Peyer's patch (tissue), 4 donors: ENCODE measurements at regions not wholly inside any gene's neighbourhood (a gene's known extent, or its start where the extent isn't known, plus 50 kb on each side); places are given as distances from the start of the nearest gene placed in this dataset.

Experiments
- POLR2A ChIP-seq, 2 donors: fragments of 450-650 bp; IDR thresholded peaks; one replicate each; pipeline ENCODE4 v1.5.1; 2017; ENCODE audit warnings: antibody characterized with exemption in 2 of 2, mild to moderate bottlenecking in 2 of 2, moderate library complexity in 2 of 2
- TF ChIP-seq, protein P1 (sequence below), 6 experiments: fragments of 450-650 bp in 4 of 6; fragments of 200-600 bp in 2 of 6; sonication (generic) in 1 of 6; IDR thresholded peaks; one replicate each; pipeline ENCODE4 v1.5.1; 2017 to 2019; ENCODE audit warnings: antibody characterized with exemption in 6 of 6, mild to moderate bottlenecking in 3 of 6, moderate library complexity in 1 of 6

DNA sequence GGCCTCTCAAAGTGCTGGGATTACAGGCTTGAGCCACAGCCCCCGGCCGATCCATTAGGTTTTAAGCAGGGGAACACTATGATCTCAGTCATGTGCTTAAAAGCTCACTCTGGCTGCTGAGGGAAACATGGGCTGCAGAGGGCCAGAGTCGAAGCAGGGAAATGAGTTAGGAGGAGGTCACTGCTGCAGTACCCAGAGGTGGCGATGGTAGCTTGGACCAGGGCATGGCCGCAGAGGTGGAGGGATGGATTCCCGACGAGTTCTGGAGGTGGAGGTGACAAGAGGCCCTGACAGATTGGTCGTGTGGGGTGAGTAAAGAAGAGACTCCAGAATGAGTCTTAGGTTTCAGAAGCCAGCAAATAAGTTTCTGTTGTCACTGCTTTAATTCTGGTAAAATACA lies 54.4 kb upstream of the INCENP start:
- no peak for TF ChIP-seq POLR2A (IDR thresholded peaks at IDR 0.05)
- TF ChIP-seq, protein P1, sequence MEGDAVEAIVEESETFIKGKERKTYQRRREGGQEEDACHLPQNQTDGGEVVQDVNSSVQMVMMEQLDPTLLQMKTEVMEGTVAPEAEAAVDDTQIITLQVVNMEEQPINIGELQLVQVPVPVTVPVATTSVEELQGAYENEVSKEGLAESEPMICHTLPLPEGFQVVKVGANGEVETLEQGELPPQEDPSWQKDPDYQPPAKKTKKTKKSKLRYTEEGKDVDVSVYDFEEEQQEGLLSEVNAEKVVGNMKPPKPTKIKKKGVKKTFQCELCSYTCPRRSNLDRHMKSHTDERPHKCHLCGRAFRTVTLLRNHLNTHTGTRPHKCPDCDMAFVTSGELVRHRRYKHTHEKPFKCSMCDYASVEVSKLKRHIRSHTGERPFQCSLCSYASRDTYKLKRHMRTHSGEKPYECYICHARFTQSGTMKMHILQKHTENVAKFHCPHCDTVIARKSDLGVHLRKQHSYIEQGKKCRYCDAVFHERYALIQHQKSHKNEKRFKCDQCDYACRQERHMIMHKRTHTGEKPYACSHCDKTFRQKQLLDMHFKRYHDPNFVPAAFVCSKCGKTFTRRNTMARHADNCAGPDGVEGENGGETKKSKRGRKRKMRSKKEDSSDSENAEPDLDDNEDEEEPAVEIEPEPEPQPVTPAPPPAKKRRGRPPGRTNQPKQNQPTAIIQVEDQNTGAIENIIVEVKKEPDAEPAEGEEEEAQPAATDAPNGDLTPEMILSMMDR (IDR thresholded peaks at IDR 0.05), result no peak
